Mucosa of rectum (tissue), 2 donors: ENCODE measurements at regions not wholly inside any gene's neighbourhood (a gene's known extent, or its start where the extent isn't known, plus 50 kb on each side); places are given as distances from the start of the nearest gene placed in this dataset.
A peak's percentile ranks its signal among the peaks of the same experiment; 100 is the strongest.
"Not testable (repeated sequence)": the region's sequence is repeated elsewhere in the genome, so short reads cannot be mapped to it uniquely, and the experiment has no call there.

Experiments
- H3K27ac ChIP-seq, 2 donors: one replicate each; pipeline ENCODE4 v1.7.0; 2013; ENCODE audit warnings: inconsistent platforms in 2 of 2, low read depth in 2 of 2, low read length in 2 of 2
- H3K27me3 ChIP-seq, 2 donors: one replicate each; pipeline ENCODE4 v1.7.0; 2013; ENCODE audit warnings: low read length in 2 of 2; ENCODE audit not compliant: control insufficient read depth in 2 of 2, insufficient read depth in 2 of 2
- H3K36me3 ChIP-seq, 2 donors: one replicate each; pipeline ENCODE4 v1.7.0; 2013; ENCODE audit warnings: low read length in 2 of 2; ENCODE audit not compliant: control insufficient read depth in 2 of 2, insufficient read depth in 2 of 2
- H3K4me1 ChIP-seq, 2 donors: one replicate each; pipeline ENCODE4 v1.7.0; 2013; ENCODE audit warnings: low read length in 2 of 2, mild to moderate bottlenecking in 1 of 2; ENCODE audit not compliant: control insufficient read depth in 2 of 2, insufficient read depth in 2 of 2
- H3K4me3 ChIP-seq, 2 donors: one replicate each; pipeline ENCODE4 v1.7.0; 2013; ENCODE audit warnings: low read length in 2 of 2
- H3K9ac ChIP-seq, 2 donors: one replicate each; pipeline ENCODE4 v1.7.0; 2013; ENCODE audit warnings: low read length in 2 of 2, low read depth in 1 of 2, mild to moderate bottlenecking in 1 of 2
- H3K9me3 ChIP-seq, 2 donors: one replicate each; pipeline ENCODE4 v1.7.0; 2013; ENCODE audit warnings: low read length in 2 of 2; ENCODE audit not compliant: control insufficient read depth in 2 of 2
- donor health status: healthy.
- donor health status: Normal muscosa, but diverticular disease.

DNA sequence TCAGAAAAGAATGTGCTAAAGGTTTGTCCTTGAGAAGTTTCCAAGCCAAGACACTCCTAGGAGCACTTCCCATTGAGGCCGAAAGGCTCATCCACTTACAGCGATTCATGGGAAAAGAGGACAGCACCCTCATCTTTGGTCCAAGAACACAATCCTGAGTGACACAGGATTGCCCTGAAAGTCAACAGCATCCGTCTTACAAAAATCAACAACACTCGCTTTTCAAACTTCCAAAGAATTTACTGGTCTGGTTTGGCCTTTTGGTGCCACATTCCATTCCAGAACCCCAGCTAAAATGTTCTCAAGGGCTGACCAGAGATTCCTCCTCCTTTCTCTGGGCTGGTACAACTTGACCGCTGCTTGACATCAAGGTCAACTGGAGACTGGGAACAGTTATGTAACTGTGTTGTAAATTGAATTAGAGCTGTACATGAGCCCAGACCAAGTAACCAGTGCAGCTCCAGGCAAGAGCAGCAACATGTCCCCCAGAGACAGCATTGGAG, 415.8 kb upstream of the PIK3R1 start:
- H3K9me3 ChIP-seq, result no peaks in the 10 kb centered on the region
- no peak overlapping the region for H3K9ac ChIP-seq
- H3K4me3 ChIP-seq, result no peak overlapping the region
- no peaks in the 10 kb centered on the region for H3K36me3 ChIP-seq
- peak overlapping the region; percentile 3 to 25 for H3K27ac ChIP-seq
- H3K4me1 ChIP-seq, result no peaks in the 10 kb centered on the region
- H3K27me3 ChIP-seq, result no peaks in the 10 kb centered on the region

DNA sequence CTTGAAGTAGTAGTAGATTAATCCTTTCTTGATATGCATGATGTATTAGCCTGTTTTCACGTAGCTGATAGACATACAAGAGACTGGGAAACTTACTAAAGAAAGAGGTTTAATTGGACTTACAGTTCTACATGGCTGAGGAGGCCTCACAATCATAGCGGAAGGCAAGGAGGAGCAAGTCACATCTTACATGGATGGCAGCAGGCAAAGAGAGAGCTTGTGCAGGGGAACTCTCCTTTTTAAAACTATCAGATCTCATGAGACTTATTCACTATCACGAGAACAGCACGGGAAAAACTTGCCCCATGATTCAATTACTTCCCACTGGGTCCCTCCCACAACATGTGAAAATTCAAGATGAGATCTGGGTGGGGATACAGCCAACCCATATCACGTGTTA, 417.1 kb upstream of the PIK3R1 start:
- H3K27ac ChIP-seq, H3K27me3 ChIP-seq, H3K4me1 ChIP-seq, H3K4me3 ChIP-seq, H3K36me3 ChIP-seq, H3K9me3 ChIP-seq, H3K9ac ChIP-seq: not testable (repeated sequence)

DNA sequence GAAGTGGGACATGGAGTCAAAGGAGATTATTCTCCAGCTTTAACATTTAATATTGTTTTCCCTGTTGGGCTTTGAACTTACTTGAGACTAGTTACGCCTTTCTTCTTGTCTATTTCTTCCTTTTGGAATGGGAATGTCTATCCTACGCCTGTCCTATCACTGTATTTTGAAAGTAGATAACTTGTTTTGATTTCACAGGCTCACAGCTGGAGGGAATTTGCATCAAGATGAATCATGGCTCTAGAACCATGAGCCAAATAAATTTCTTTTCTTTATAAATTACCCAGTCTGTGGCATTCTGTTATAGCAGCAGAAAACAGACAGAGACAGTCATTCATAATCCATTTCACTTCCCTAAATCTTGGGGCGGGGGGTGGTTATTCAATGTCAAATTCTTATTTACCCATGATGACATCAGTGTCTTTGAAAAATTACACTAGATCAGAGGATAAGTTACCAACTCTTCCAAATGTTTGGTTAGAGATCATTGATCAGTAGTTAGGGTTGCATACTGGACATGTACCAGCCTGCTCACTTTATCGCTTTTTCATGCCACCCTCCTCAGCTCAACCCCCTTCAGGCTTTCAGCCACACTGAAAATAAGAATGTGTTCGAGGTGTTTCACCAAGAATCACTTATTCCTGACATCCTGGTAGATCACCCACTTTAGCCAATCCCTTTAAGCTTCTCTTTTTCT, 419.6 kb upstream of the PIK3R1 start:
- H3K4me1 ChIP-seq, result no peaks in the 10 kb centered on the region
- no peaks in the 10 kb centered on the region for H3K36me3 ChIP-seq
- no peak overlapping the region for H3K27ac ChIP-seq
- H3K9ac ChIP-seq, result no peak overlapping the region
- H3K9me3 ChIP-seq, result no peaks in the 10 kb centered on the region
- no peaks in the 10 kb centered on the region for H3K27me3 ChIP-seq
- no peak overlapping the region for H3K4me3 ChIP-seq

DNA sequence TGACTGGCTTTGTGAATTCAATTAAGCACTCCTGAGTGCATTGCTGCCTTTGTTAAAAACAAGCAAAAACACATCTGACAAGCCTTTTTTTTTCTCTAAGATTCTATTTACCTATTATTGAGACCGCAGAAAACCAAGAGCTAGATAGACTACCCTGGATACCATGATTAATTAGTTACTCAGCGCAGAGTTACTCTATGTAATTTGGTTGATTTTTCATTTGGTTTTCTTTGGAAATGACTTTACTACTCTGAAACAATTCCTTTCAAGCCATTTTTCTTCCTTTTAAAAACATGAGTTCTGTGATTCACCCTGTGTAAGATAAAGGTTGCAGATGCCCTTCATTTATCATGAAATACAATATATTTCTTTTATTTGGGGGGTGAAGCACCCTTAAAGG, 421.6 kb upstream of the PIK3R1 start:
- Histone ChIP-seq H3K27ac (no peak overlapping the region), H3K9ac (no peak overlapping the region), H3K4me3 (no peak overlapping the region), H3K27me3 (no peaks in the 10 kb centered on the region), H3K9me3 (no peaks in the 10 kb centered on the region), H3K4me1 (no peaks in the 10 kb centered on the region), H3K36me3 (no peaks in the 10 kb centered on the region)

DNA sequence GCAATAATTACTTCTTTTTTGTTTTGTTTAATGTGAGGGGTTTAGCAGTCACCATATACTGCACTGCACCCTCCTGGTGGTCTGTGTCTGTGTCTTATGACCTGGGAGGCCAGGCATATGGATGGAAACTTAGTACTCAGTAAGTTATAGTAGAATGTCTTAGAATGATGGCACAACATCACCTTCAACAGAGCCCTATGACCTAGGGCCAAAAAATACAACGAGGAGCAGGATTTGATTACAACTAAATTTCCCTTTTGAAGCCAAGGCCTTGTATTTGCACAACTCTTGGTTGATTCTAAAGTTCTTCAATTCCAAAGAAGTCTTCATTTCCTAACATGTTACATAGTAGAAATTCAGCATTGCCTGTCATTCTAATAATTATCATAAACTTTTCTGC, 422.1 kb upstream of the PIK3R1 start:
- H3K4me3 ChIP-seq, result no peak overlapping the region
- H3K36me3 ChIP-seq, result no peaks in the 10 kb centered on the region
- H3K27ac ChIP-seq, result no peak overlapping the region
- no peaks in the 10 kb centered on the region for H3K4me1 ChIP-seq
- H3K9ac ChIP-seq, result no peak overlapping the region
- H3K9me3 ChIP-seq, result no peaks in the 10 kb centered on the region
- no peaks in the 10 kb centered on the region for H3K27me3 ChIP-seq

DNA sequence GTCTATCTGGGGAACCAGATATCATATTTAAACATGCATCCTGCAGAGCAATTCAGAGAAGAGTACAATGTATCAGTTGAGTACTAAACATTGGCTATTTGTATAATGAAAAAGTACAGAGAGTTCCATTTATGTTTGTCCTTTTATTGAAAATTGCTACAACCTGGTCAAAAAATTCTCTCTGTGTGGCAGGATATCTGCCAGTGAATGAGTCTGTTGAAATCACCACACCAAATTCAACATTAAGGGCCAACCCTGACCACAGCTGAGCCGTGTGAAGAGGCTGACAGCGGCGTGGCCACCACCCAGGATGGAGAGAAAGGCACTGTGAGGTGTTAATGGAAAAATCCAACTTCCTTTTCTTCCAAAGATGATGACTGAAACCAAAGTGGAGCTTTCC, 422.7 kb upstream of the PIK3R1 start:
- Histone ChIP-seq H3K36me3 (no peaks in the 10 kb centered on the region), H3K9me3 (no peaks in the 10 kb centered on the region), H3K27me3 (no peaks in the 10 kb centered on the region), H3K4me1 (no peaks in the 10 kb centered on the region), H3K9ac (no peak overlapping the region), H3K27ac (no peak overlapping the region), H3K4me3 (no peak overlapping the region)

DNA sequence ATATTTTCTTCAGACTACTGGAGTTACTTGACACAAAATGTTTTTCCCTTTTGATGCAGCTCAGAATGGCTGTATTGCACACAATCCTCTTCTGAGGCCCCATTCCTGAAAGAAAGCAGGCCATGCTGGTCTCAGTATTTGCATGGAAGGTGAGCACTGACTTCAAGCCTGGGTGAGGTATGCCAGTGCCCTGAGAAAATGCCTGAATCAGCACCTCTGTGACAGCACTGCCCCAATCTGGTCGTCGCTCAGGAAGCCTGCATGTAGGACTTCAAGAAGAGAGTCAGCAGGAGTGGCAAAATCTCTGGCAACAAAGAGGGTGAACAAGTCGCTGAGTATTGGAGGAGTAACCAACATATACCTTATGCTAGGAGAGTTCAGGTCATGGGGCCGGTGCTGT, 425.2 kb upstream of the PIK3R1 start:
- H3K4me3 ChIP-seq, result no peak overlapping the region
- H3K36me3 ChIP-seq, result no peaks in the 10 kb centered on the region
- no peaks in the 10 kb centered on the region for H3K4me1 ChIP-seq
- H3K9me3 ChIP-seq, result no peaks in the 10 kb centered on the region
- H3K9ac ChIP-seq, result no peak overlapping the region
- H3K27ac ChIP-seq, result no peak overlapping the region
- no peaks in the 10 kb centered on the region for H3K27me3 ChIP-seq

DNA sequence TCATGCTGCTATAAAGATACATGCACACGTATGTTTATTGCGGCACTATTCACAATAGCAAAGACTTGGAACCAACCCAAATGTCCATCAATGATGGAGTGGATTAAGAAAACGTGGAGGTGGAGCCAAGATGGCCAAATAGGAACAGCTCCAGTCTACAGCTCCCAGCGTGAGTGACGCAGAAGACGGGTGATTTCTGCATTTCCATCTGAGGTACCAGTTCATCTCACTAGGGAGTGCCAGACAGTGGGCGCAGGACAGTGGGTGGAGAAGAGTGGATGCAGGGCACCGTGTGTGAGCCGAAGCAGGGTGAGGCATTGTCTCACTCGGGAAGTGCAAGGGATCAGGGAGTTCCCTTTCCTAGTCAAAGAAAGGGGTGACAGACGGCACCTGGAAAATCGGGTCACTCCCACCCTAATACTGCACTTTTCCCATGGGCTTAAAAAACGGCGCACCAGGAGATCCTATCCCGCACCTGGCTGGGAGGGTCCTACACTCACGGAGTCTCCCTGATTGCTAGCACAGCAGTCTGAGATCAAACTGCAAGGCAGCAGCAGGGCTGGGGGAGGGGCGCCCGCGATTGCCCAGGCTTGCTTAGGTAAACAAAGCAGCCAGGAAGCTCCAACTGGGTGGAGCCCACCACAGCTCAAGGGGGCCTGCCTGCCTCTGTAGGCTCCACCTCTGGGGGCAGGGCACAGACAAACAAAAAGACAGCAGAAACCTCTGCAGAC, 435.5 kb upstream of the PIK3R1 start:
- H3K36me3 ChIP-seq, H3K9ac ChIP-seq, H3K27me3 ChIP-seq, H3K27ac ChIP-seq, H3K4me1 ChIP-seq, H3K9me3 ChIP-seq: not testable (repeated sequence)
- H3K4me3 ChIP-seq, result peak overlapping the region; percentile 20 to 43

DNA sequence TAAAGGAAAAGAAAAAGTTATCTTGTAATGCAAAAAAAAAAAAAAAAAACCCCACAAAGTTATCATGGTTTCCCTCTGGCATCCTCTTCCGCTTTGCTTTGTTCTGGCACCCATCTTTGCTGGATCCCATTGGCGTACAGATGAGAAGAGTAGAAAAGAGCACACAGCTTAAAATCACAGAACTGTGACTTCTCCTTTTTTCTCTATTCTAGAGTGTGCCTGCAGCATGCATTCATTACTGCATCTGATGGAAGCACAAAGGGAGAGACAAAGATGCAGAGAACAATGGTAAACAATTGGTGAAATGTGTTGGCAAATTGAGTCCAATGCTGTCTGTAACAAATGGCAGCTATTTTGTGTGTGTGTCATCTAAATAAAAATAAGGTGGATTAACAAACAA, 440.8 kb upstream of the PIK3R1 start:
- no peak overlapping the region for H3K27ac ChIP-seq
- no peaks in the 10 kb centered on the region for H3K27me3 ChIP-seq
- H3K4me1 ChIP-seq, result peaks cover 5 to 7% of the 10 kb centered on the region in 2 donors
- H3K9me3 ChIP-seq, result no peaks in the 10 kb centered on the region
- no peak overlapping the region for H3K4me3 ChIP-seq
- H3K36me3 ChIP-seq, result no peaks in the 10 kb centered on the region
- H3K9ac ChIP-seq, result no peak overlapping the region

DNA sequence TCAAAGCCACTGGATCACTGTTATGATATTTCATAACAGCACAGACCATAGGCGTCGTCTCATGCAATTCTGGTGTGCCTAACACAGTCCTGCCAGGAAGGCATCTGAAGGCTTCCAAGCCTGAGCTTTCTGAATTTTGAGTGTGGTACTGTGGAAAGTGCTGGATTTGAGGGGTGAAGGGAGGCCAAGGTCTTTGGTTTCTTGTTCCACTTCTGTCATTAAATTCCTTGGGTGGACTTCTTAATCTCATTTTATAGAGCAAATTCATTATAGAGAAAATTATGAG, 441.3 kb upstream of the PIK3R1 start:
- H3K36me3 ChIP-seq, result no peaks in the 10 kb centered on the region
- H3K27me3 ChIP-seq, result no peaks in the 10 kb centered on the region
- no peaks in the 10 kb centered on the region for H3K9me3 ChIP-seq
- H3K4me3 ChIP-seq, result no peak overlapping the region
- no peak overlapping the region for H3K27ac ChIP-seq
- H3K4me1 ChIP-seq, result peaks cover 5 to 7% of the 10 kb centered on the region in 2 donors
- no peak overlapping the region for H3K9ac ChIP-seq
